ENCODE measurements at regions not wholly inside any gene's neighbourhood (a gene's known extent, or its start where the extent isn't known, plus 50 kb on each side); places are given as distances from the start of the nearest gene placed in this dataset.

- no peak overlapping the region for H2AK5ac ChIP-seq (ENCODE audit: low read depth, low read length)
- dilution Hi-C loops (cut with HindIII; ENCODE audit: low sequenced_read_pairs, unreplicated experiment): no loop called here
- H3K14ac ChIP-seq (replicated peaks; ENCODE audit: low read depth, low read length): no peak overlapping the region
- BruUV-seq (replicated peaks): no TSS peak
- no peak overlapping the region for H4K5ac ChIP-seq (ENCODE audit: low read depth, low read length)
- H2BK20ac ChIP-seq (ENCODE audit: low read depth, low read length): no peak overlapping the region
- TF ChIP-seq CHD1 (IDR thresholded peaks at IDR 0.05; ENCODE audit: low read depth, low read length) (no peak), SMC3 (IDR thresholded peaks at IDR 0.05; ENCODE audit: low read depth, low read length) (no peak), MAZ (IDR thresholded peaks at IDR 0.05; ENCODE audit: borderline replicate concordance, low read depth, low read length) (no peak), ELK1 (IDR thresholded peaks at IDR 0.05; ENCODE audit: borderline replicate concordance, low read depth, low read length) (no peak), CEBPB (IDR thresholded peaks at IDR 0.05; ENCODE audit: low read depth, low read length) (no peak), MXI1 (IDR thresholded peaks at IDR 0.05; ENCODE audit: borderline replicate concordance, low read depth, low read length) (no peak), RAD21 (IDR thresholded peaks at IDR 0.05; ENCODE audit: low read length) (no peak), BHLHE40 (IDR thresholded peaks at IDR 0.05; ENCODE audit: low read depth, low read length) (no peak), NFE2L2 (IDR thresholded peaks at IDR 0.05; ENCODE audit: low read depth, low read length) (no peak), RCOR1 (IDR thresholded peaks at IDR 0.05; ENCODE audit: insufficient replicate concordance, low read length) (no peak), RFX5 (IDR thresholded peaks at IDR 0.05; ENCODE audit: low read depth, low read length) (no peak), CTCF (conservative IDR thresholded peaks at IDR 0.05; ENCODE audit: low read depth, low read length) (no peak)
- no peaks in the 10 kb centered on the region for H3K4me1 ChIP-seq (ENCODE audit: control insufficient read depth, insufficient read depth, low read length)
- H3K79me1 ChIP-seq (ENCODE audit: low read depth in 1 of 2, low read length in 2 of 2): no peaks in the 10 kb centered on the region
- no peaks in the 10 kb centered on the region for H3K27me3 ChIP-seq (ENCODE audit: control insufficient read depth, insufficient read depth, low read length)
- in situ Hi-C loops (cut with MboI; ENCODE audit: low sequenced_read_pairs): no loop called here
- no peak overlapping the region for H3K18ac ChIP-seq (ENCODE audit: low read depth, low read length)
- no peak overlapping the region for H2BK120ac ChIP-seq (ENCODE audit: low read depth, low read length)
- H3K4me2 ChIP-seq (ENCODE audit: low read depth, low read length): no peak overlapping the region
- WGBS, 2 experiments (ENCODE audit: extremely low coverage in 2 of 2, insufficient read length in 1 of 2): no CpG with 5 or more reads among the region's 4 CpGs
- no peak overlapping the region for H2AK9ac ChIP-seq (replicated peaks; ENCODE audit: low read depth, low read length, poor library complexity)
- DNase-seq (no peak), ATAC-seq (ENCODE audit: low read depth) (no peak)
- H3K4me3 ChIP-seq (ENCODE audit: insufficient read depth, low read depth, low read length): no peak overlapping the region
- no peaks in the 10 kb centered on the region for H4K20me1 ChIP-seq (ENCODE audit: insufficient read depth, low read length)
- H3K9me3 ChIP-seq (ENCODE audit: control insufficient read depth, insufficient read depth, low read length): no peaks in the 10 kb centered on the region
- H4K91ac ChIP-seq (ENCODE audit: insufficient read depth, low read depth, low read length): no peak overlapping the region
- no peak overlapping the region for H3K23ac ChIP-seq (ENCODE audit: low read depth, low read length)
- no peak overlapping the region for H3K56ac ChIP-seq (ENCODE audit: extremely low read depth, insufficient read depth, low read length)
- ChIA-PET CTCF (no interaction called here), POLR2A (ENCODE audit: unreplicated experiment) (no interaction called here)
- H4K8ac ChIP-seq (ENCODE audit: low read depth in 2 of 2, low read length in 2 of 2): no peak overlapping the region
- H3K27ac ChIP-seq (ENCODE audit: insufficient read depth, low read length): no peak overlapping the region
- H3K4ac ChIP-seq (ENCODE audit: low read depth, low read length): no peak overlapping the region
- no peak overlapping the region for H2BK15ac ChIP-seq (ENCODE audit: low read depth, low read length)
- intact Hi-C loops (cut with micrococcal nuclease): no loop called here
- no peak overlapping the region for H2AFZ ChIP-seq (replicated peaks; ENCODE audit: low read length, poor library complexity)
- H2BK5ac ChIP-seq (ENCODE audit: low read depth, low read length, poor library complexity, severe bottlenecking): no peak overlapping the region
- H3K9me1 ChIP-seq (ENCODE audit: insufficient read depth, low read length): no peaks in the 10 kb centered on the region
- H3K36me3 ChIP-seq (ENCODE audit: control insufficient read depth, insufficient read depth, low read length): no peaks in the 10 kb centered on the region
- no peak overlapping the region for H3K9ac ChIP-seq (ENCODE audit: low read depth, low read length)
Measured at GRCh38 chr12:112710414-112710813, 81.1 kb upstream of the RPH3A start.
